HG03175 (cell line): ENCODE measurements at regions not wholly inside any gene's neighbourhood (a gene's known extent, or its start where the extent isn't known, plus 50 kb on each side); places are given as distances from the start of the nearest gene placed in this dataset.
A peak's percentile ranks its signal among the peaks of the same experiment; 100 is the strongest.
"Not testable (repeated sequence)": the region's sequence is repeated elsewhere in the genome, so short reads cannot be mapped to it uniquely, and the experiment has no call there.

Experiments used
- ATAC-seq: cut with Tn5 transposase; IDR thresholded peaks from one replicate; pipeline ENCODE4 v1.9.1; 2021; ENCODE audit warnings: mild to moderate bottlenecking, moderate library complexity; ENCODE audit not compliant: unreplicated experiment

DNA sequence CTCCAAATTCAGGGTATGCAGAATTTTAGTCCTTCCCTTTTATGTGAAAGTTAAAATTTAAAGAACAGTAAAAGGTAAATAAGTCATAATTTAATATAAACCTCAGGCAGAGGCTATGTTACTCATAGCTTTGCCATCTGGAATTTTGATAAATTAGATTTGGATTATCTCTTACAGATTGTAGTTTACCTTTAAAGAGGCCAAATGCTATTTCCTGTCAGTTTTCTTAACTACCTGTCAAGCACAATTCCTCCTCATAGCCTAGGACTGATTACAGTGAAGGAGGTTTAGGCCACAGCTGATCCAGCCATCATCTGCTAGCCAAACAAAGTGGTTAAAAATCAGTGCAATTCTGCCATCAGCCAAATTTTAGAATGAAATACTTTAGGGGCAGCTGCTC lies 128.1 kb downstream of the MFAP3L start:
- no peak for ATAC-seq

DNA sequence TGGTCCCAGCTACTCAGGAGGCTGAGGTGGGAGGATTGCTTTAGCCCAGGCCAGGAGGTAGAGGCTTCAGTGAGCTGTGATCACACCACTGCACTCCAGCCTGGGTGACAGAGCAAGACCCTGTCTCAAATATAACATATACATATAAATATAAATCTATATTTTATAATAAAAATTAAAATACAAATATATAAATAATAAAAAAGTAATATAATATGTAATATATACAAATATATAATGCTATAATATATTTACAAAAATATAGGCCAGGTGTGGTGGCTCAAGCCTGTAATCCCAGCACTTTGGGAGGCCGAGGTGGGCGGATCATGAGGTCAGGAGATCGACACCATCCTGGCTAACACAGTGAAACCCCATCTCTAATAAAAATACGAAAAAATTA lies 131.4 kb downstream of the MFAP3L start:
- not testable (repeated sequence) for ATAC-seq

GRCh38 chr4:169885893-169886292 lies 128.1 kb upstream of the HPF1 start:
- no peak for ATAC-seq

DNA sequence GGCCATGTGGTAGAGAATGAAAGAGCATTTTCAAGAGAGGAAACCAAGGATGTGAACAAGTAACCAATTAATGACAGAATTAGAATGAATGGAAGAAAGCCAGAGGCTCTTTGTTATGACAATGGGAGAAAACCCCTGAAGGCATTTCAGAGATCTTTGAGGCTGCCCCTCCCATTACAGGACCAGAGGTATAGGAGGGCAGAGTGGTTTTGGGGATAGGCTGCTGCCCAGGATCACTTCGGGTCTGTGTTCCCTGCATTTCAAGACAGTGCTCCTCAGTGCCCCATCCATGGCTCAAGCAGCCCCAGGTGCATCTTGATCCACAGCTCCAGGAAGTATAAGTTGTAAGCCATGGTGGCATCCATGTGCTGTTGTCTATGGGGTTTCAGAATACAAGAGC lies 124.0 kb upstream of the HPF1 start:
- no peak for ATAC-seq

- ATAC-seq, result no peak
These were observed 112.8 kb upstream of the HPF1 start for GRCh38 chr4:169870507-169870906.

GRCh38 chr4:169869490-169869889 lies 111.7 kb upstream of the HPF1 start:
- ATAC-seq, result no peak

GRCh38 chr4:169861593-169861992 lies 103.8 kb upstream of the HPF1 start:
- no peak for ATAC-seq

DNA sequence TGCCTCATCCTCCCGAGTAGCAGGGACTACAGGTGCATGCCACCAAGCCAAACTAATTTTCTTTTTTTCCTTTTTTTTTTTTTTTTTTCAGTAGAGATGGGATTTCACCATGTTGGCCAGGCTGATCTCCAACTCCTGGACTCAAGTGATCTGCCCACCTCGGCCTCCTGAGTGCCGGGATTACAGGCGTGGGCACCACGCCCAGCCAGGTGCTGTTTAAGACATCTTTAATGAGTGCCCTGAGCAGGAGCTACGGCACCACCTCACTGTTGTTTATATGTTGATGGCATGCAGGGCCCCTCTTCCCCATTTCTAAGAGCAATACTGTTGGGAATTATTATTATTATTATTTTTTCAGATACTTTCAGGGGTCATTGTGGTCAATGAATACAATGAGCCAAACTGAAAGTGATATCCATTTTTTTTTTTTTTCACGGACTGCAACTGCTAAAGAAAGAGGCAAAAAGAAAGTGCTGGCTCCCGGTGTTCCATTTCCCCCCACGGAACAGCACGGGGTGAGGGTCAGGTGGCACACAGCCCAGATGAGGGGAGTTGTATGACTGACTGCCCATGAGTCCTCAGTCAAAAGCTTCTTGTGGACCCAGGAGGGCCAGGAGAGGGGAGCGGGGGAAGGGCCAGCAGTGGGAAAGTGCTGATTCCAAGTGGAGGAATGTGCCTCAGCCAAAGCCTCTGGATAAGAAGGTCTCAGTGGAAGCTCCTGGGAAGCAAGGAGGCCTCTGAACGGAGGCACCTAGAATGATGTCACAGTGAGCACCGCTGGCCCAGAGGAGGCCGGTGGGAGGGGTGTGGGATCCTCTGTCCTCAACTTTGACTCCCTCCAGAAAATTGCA lies 101.8 kb upstream of the HPF1 start:
- ATAC-seq, result no peak

GRCh38 chr4:169854090-169854489 lies 96.3 kb upstream of the HPF1 start:
- no peak for ATAC-seq

- no peak for ATAC-seq
These were observed 94.7 kb upstream of the HPF1 start for GRCh38 chr4:169852481-169852880.

- no peak for ATAC-seq
These were observed 94.0 kb upstream of the HPF1 start for GRCh38 chr4:169851750-169852149.

GRCh38 chr4:169849456-169849855 lies 91.7 kb upstream of the HPF1 start:
- no peak for ATAC-seq

- ATAC-seq, result no peak
These were observed 90.3 kb upstream of the HPF1 start for GRCh38 chr4:169848018-169848417.

DNA sequence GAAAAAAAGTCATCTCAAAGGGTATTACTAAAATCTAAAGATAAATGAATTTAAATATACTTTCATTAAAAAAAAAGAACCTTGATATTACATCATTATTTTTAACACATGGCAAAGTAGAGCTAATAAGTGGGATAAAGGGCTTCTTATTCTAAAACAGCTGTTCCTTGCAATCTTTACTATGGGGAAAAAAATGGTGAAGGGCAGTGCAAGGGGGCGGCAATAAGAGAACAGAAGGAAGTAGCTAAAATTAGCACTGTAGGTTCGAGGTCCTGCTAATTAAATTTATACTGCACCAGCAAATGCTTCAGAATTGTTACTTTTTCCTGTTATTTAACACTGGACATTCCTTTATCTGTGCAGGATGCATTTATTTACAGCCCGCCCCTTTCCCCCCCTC lies 89.4 kb upstream of the HPF1 start:
- ATAC-seq, result no peak

GRCh38 chr4:169846396-169846795 lies 88.7 kb upstream of the HPF1 start:
- no peak for ATAC-seq

GRCh38 chr4:169841776-169842175 lies 84.0 kb upstream of the HPF1 start:
- ATAC-seq, result no peak

DNA sequence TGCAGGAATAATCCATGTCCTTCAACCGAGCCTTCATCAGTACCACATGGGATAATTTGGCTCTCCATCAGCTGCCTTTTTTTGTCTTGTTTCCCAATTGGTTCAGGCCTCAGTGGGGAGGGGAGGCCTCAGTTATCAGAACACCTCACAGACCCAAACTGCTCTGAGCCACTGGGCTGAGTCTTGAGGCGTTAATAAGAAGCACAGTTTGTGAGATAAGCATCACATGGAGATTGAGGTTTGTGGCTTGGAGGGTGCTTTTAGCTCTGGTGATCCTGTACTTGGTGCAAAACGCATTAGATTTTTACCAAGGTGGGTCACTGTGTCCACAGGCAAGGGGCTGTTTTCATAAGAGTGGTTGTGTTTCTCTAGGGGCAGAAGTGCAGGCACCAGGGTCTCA lies 82.8 kb upstream of the HPF1 start:
- no peak for ATAC-seq

GRCh38 chr4:169828329-169828728 lies 70.6 kb upstream of the HPF1 start:
- ATAC-seq, result not testable (repeated sequence)

GRCh38 chr4:169826634-169827187 lies 69.0 kb upstream of the HPF1 start:
- ATAC-seq, result no peak

DNA sequence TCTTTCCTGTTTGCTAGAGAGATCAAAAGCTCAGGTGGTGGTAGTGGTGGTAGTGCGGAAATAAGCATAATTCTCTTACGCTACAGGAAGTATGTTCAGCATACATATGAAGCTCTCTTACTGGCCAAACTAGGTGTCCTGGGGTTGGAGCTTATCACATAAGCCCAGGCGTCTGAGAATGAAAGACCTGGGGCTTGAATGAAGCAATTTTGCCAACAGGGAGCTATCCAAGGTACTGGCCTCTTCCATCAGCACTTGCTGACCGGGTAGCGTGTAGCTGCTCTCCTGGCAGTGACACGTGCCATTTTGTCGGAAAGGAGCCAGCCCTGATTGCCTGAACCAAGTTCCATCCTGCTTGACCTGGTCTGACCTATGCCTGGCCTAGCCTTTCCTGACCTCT lies 65.9 kb upstream of the HPF1 start:
- ATAC-seq, result no peak

GRCh38 chr4:169821402-169821801 lies 63.7 kb upstream of the HPF1 start:
- ATAC-seq, result no peak

- peak; percentile 49 for ATAC-seq
These were observed 60.4 kb upstream of the HPF1 start for GRCh38 chr4:169818063-169818679.
